Neural progenitor cell (in vitro differentiated cells): ENCODE measurements at regions not wholly inside any gene's neighbourhood (a gene's known extent, or its start where the extent isn't known, plus 50 kb on each side); places are given as distances from the start of the nearest gene placed in this dataset.

Source experiments
- DNase-seq: peaks from one replicate; pipeline ENCODE4 v3.0.0-alpha.2; 2016; ENCODE audit warnings: low spot score
- H2AFZ ChIP-seq: fragments of 200-600 bp; sonication (generic); replicated peaks from 2 replicates; pipeline ENCODE4 v1.6.1; 2016; ENCODE audit warnings: antibody characterized with exemption
- H3F3A ChIP-seq: fragments of 200-600 bp; sonication (generic); 2 replicates; pipeline ENCODE4 v1.6.1; 2016; ENCODE audit warnings: antibody characterized with exemption, low read depth
- H3K27ac ChIP-seq: fragments of 200-600 bp; sonication (generic); 2 replicates; pipeline ENCODE4 v1.5.1; 2016; ENCODE audit warnings: mild to moderate bottlenecking
- H3K27me3 ChIP-seq: fragments of 200-600 bp; sonication (generic); 2 replicates; pipeline ENCODE4 v1.6.1; 2016; ENCODE audit warnings: mild to moderate bottlenecking, moderate library complexity
- H3K36me3 ChIP-seq: fragments of 200-600 bp; sonication (generic); 2 replicates; pipeline ENCODE4 v1.5.1; 2016
- H3K4me1 ChIP-seq: fragments of 200-600 bp; sonication (generic); 2 replicates; pipeline ENCODE4 v1.6.1; 2016; ENCODE audit warnings: mixed run types
- H3K4me2 ChIP-seq: fragments of 200-600 bp; sonication (generic); 2 replicates; pipeline ENCODE4 v1.6.1; 2016
- H3K4me3 ChIP-seq: fragments of 200-600 bp; sonication (generic); 2 replicates; pipeline ENCODE4 v1.5.1; 2016
- H3K79me2 ChIP-seq: fragments of 200-600 bp; sonication (generic); 2 replicates; pipeline ENCODE4 v1.6.1; 2016; ENCODE audit warnings: low read depth
- H3K9ac ChIP-seq: fragments of 200-600 bp; sonication (generic); 2 replicates; pipeline ENCODE4 v1.6.1; 2016
- H3K9me3 ChIP-seq: fragments of 200-600 bp; sonication (generic); 2 replicates; pipeline ENCODE4 v1.5.1; 2016; ENCODE audit warnings: low read depth
- H4K20me1 ChIP-seq: fragments of 200-600 bp; sonication (generic); 2 replicates; pipeline ENCODE4 v1.6.1; 2016; ENCODE audit warnings: low read depth
- H3K27ac Mint-ChIP-seq: 3 replicates; pipeline ENCODE4 v1.8.0; 2021; ENCODE audit warnings: mixed read lengths
- H3K27me3 Mint-ChIP-seq: 2 replicates; pipeline ENCODE4 v1.8.0; 2022; ENCODE audit warnings: low read depth, mild to moderate bottlenecking, inconsistent platforms, moderate library complexity, mixed read lengths; ENCODE audit not compliant: insufficient read depth
- H3K36me3 Mint-ChIP-seq: 3 replicates; pipeline ENCODE4 v1.8.0; 2021; ENCODE audit warnings: mixed read lengths
- H3K4me1 Mint-ChIP-seq: 3 replicates; pipeline ENCODE4 v1.8.0; 2021; ENCODE audit warnings: mixed read lengths
- H3K4me3 Mint-ChIP-seq: 3 replicates; pipeline ENCODE4 v1.8.0; 2021; ENCODE audit warnings: mild to moderate bottlenecking, moderate library complexity, mixed read lengths
- H3K9me3 Mint-ChIP-seq: 3 replicates; pipeline ENCODE4 v1.8.0; 2020; ENCODE audit warnings: mixed read lengths
- EZH2 ChIP-seq: fragments of 200-600 bp; sonication (generic); IDR thresholded peaks from 2 replicates; pipeline ENCODE4 v1.6.1; 2017; ENCODE audit warnings: antibody characterized with exemption, mild to moderate bottlenecking, moderate library complexity
- EZH2phosphoT487 ChIP-seq: fragments of 200-600 bp; sonication (generic); IDR thresholded peaks from 2 replicates; pipeline ENCODE4 v1.6.1; 2017; ENCODE audit warnings: antibody characterized with exemption
- TF ChIP-seq, protein P1 (sequence below): fragments of 200-600 bp; sonication (generic); IDR thresholded peaks from 2 replicates; pipeline ENCODE4 v1.5.1; 2017; ENCODE audit warnings: antibody characterized with exemption, mild to moderate bottlenecking

GRCh38 chr14:84409435-84409834, 1120.5 kb upstream of the FLRT2 start:
- Mint-ChIP-seq H3K4me3 (no peak overlapping the region), H3K4me1 (peaks cover 9% of the 10 kb centered on the region), H3K36me3 (no peaks in the 10 kb centered on the region), H3K9me3 (peaks cover 14% of the 10 kb centered on the region), H3K27ac (no peak overlapping the region), H3K27me3 (peaks cover 2% of the 10 kb centered on the region)
- Histone ChIP-seq H2AFZ (no peak overlapping the region), H3K4me1 (peaks cover 10% of the 10 kb centered on the region), H3K4me2 (no peak overlapping the region), H3K36me3 (peaks cover 3% of the 10 kb centered on the region), H3K79me2 (no peaks in the 10 kb centered on the region), H3K27ac (no peak overlapping the region), H3F3A (peaks cover under 1% of the 10 kb centered on the region), H3K4me3 (no peak overlapping the region), H3K27me3 (no peaks in the 10 kb centered on the region), H4K20me1 (no peaks in the 10 kb centered on the region), H3K9ac (no peak overlapping the region), H3K9me3 (no peaks in the 10 kb centered on the region)
- TF ChIP-seq EZH2phosphoT487 (no peak), EZH2 (no peak)
- TF ChIP-seq, protein P1, sequence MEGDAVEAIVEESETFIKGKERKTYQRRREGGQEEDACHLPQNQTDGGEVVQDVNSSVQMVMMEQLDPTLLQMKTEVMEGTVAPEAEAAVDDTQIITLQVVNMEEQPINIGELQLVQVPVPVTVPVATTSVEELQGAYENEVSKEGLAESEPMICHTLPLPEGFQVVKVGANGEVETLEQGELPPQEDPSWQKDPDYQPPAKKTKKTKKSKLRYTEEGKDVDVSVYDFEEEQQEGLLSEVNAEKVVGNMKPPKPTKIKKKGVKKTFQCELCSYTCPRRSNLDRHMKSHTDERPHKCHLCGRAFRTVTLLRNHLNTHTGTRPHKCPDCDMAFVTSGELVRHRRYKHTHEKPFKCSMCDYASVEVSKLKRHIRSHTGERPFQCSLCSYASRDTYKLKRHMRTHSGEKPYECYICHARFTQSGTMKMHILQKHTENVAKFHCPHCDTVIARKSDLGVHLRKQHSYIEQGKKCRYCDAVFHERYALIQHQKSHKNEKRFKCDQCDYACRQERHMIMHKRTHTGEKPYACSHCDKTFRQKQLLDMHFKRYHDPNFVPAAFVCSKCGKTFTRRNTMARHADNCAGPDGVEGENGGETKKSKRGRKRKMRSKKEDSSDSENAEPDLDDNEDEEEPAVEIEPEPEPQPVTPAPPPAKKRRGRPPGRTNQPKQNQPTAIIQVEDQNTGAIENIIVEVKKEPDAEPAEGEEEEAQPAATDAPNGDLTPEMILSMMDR = no peak
- DNase-seq = no peak

GRCh38 chr14:84410344-84410743, 1119.6 kb upstream of the FLRT2 start:
- no peak overlapping the region for H3K4me3 Mint-ChIP-seq
- H3K4me1 Mint-ChIP-seq = peaks cover under 1% of the 10 kb centered on the region
- no peak overlapping the region for H3K9ac ChIP-seq
- no peak overlapping the region for H2AFZ ChIP-seq
- DNase-seq = no peak
- no peak overlapping the region for H3K4me3 ChIP-seq
- H3K27ac Mint-ChIP-seq = no peak overlapping the region
- TF ChIP-seq EZH2 (no peak), EZH2phosphoT487 (no peak)
- TF ChIP-seq, protein P1 = no peak
- H3K4me1 ChIP-seq = peaks cover under 1% of the 10 kb centered on the region
- H3K36me3 Mint-ChIP-seq = no peaks in the 10 kb centered on the region
- H4K20me1 ChIP-seq = no peaks in the 10 kb centered on the region
- H3K27me3 ChIP-seq = no peaks in the 10 kb centered on the region
- H3K9me3 Mint-ChIP-seq = peaks cover 14% of the 10 kb centered on the region
- no peaks in the 10 kb centered on the region for H3F3A ChIP-seq
- H3K27me3 Mint-ChIP-seq = peaks cover 2% of the 10 kb centered on the region
- H3K9me3 ChIP-seq = no peaks in the 10 kb centered on the region
- no peak overlapping the region for H3K27ac ChIP-seq
- H3K4me2 ChIP-seq = no peak overlapping the region
- peaks cover 3% of the 10 kb centered on the region for H3K36me3 ChIP-seq
- H3K79me2 ChIP-seq = no peaks in the 10 kb centered on the region

GRCh38 chr14:84420221-84420620, 1109.7 kb upstream of the FLRT2 start:
- Mint-ChIP-seq H3K4me3 (no peak overlapping the region), H3K9me3 (peaks cover 7% of the 10 kb centered on the region), H3K27ac (no peak overlapping the region), H3K36me3 (no peaks in the 10 kb centered on the region), H3K4me1 (no peaks in the 10 kb centered on the region), H3K27me3 (no peaks in the 10 kb centered on the region)
- DNase-seq = no peak
- Histone ChIP-seq H3K79me2 (no peaks in the 10 kb centered on the region), H3K4me1 (no peaks in the 10 kb centered on the region), H3K9ac (no peak overlapping the region), H3K9me3 (no peaks in the 10 kb centered on the region), H3K4me3 (no peak overlapping the region), H3K27me3 (no peaks in the 10 kb centered on the region), H3F3A (no peaks in the 10 kb centered on the region), H3K27ac (no peak overlapping the region), H4K20me1 (no peaks in the 10 kb centered on the region), H3K4me2 (no peak overlapping the region), H2AFZ (no peak overlapping the region), H3K36me3 (no peaks in the 10 kb centered on the region)
- no peak for TF ChIP-seq EZH2
- TF ChIP-seq, protein P1 = no peak
- no peak for TF ChIP-seq EZH2phosphoT487
